T-helper 2 cell treated with Interferon-gamma antibody and Interleukin-4, amounts not matched to agents 100 ng/mL and 5 ng/mL, for 36 hours (primary cell): ENCODE measurements at regions not wholly inside any gene's neighbourhood (a gene's known extent, or its start where the extent isn't known, plus 50 kb on each side); places are given as distances from the start of the nearest gene placed in this dataset.

Experiments
- intact Hi-C: fragments of 100-400 bp; cut with micrococcal nuclease; formaldehyde crosslinking; loops from one replicate; pipeline ENCODE4 v1.15.1; 2023

DNA sequence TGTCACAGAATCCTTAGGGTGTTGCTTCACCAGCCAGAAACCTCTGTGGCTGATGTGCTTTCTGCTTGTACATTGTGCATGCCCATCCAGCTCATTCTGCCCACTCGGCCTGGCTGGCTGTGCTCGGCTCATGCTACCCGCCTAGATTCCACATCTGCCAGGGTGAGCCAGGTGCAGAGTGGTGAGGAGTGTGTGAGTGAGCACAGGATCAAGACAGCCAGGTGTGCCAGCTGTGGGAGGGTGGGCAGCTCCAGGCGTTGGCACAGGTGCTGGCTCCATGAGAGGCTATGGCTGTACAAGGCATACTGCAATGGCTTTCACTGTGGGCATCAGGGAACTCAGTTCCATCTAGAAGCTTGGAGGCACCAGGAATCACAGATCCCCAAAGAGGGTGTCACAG, 1321.8 kb upstream of the CRIM1 start:
- intact Hi-C loops: no loop called here

DNA sequence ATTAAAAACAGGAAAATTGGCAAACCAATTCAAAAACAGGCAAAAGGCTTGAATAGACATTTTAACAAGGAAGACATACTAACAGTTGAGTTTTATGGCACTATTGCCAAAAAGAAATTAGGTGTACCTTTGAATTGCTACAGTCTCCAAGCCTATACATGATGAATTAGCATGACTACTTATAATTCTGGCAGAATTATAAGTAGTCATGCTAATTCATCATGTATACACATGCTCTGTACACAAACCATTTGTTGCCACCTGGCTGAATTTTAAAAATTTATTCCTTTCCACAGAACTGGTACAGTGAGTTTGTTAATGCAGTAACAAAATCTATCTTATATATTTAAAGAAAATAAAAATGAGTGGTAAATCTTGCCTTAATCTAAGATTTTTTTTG, 1332.0 kb upstream of the CRIM1 start:
- intact Hi-C loops: no loop called here

DNA sequence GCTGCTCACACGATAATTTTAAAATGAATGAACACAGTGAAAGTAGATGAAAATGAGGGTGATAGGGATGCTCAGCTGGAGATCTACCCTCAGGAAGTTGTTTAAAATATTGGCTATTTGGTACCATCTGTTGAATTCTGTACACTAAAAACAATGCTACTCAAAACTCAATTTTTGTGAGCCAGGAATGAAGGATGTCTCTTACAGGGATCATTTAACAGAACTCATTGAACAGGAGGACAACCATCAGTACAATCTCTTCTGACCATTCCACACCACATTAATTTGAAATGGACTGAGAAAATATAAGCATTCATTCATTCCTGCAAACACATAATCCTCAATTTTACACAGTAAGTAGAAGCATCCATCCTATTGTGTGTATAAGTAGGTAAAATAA, 1355.1 kb upstream of the CRIM1 start:
- intact Hi-C loops: no loop called here

GRCh38 chr2:34998741-34999140, 1356.8 kb upstream of the CRIM1 start:
- intact Hi-C loops: no loop called here

DNA sequence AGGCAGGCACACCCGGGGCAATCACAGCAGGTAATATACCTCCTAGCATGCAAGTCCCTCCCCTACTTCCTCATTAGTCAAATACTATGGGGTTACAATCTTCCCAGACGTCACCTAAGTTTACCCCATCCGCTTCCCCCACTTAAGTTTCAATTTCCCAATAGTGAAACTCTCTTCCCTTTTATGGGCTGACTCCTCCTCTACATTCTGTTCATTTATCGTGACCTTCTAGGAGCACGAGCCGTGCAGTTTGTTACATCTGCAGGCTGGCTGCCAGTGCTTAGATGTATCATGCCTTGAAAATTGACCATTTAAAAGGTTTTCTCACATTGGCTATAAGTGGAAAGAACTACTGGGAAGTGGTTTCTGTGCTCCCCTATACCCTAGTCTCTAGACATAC, 1357.8 kb upstream of the CRIM1 start:
- intact Hi-C loops: no loop called here

DNA sequence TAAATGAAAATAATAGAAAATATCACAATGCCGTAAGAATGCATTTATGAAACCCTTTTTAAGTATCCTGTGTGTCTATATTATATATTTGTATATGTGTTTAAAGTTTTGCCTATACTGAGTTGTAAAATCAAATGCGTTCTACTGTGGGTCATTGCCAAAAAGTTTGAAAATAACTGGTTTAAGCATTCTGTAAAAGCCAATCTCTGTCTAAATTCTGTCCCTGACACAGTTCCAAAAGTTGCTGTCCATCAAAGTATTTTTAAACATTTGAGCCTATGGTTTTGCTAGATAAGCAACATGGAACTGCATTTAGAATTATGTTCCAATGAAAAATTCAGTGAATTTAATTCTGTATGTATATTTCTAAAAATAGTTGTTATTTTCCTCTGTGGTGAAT, 1360.4 kb upstream of the CRIM1 start:
- intact Hi-C loops: no loop called here

- intact Hi-C loops: no loop called here
Measured at GRCh38 chr2:34991508-34992274, 1363.9 kb upstream of the CRIM1 start.

GRCh38 chr2:34985474-34985873, 1370.1 kb upstream of the CRIM1 start:
- intact Hi-C loops: no loop called here

GRCh38 chr2:34980689-34981088, 1374.9 kb upstream of the CRIM1 start:
- intact Hi-C loops: no loop called here

- intact Hi-C loops: no loop called here
Measured at GRCh38 chr2:34979148-34979547, 1376.4 kb upstream of the CRIM1 start.

DNA sequence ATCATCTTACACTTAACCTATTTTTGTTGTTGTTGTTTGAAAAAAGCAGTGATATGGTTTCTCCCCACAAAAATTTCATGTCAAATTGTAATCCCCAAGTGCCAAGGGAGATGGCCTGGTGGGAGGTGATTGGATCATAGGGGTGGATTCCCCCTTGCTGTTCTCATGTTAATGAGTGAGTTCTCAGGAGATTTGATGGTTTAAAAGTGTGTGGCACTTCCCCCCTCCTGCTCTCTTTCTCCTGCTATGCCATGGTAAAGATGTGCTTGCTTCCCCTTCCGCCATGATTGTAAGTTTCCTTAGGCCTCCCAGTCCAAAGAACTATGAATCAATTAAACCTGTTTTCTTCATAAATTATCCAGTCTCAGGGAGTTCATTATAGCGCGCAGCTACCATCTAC, 1362.7 kb upstream of the FAM98A start:
- intact Hi-C loops: no loop called here

- intact Hi-C loops: no loop called here
Measured at GRCh38 chr2:34954758-34955157, 1355.7 kb upstream of the FAM98A start.

DNA sequence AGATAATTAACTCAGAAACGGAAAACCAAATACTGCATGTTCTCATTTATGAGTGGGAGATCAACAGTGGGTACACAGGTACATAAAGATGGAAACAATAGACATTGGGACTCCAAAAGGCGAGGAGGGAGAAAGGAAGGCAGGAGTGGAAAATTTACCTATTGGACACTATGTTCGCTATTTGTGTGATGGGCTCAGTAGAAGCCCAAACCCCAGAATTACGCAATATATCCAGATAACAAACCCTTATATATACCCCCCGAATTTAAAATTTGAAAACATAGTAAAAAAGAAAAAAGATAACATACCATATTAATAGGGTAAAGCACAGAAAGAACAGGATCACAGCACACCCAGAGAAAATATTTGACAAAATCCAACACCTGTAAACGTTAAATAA, 1351.7 kb upstream of the FAM98A start:
- intact Hi-C loops: no loop called here

GRCh38 chr2:34949316-34949715, 1350.2 kb upstream of the FAM98A start:
- intact Hi-C loops: no loop called here

GRCh38 chr2:34936089-34936488, 1337.0 kb upstream of the FAM98A start:
- intact Hi-C loops: no loop called here

- intact Hi-C loops: no loop called here
Measured at GRCh38 chr2:34912084-34912483, 1313.0 kb upstream of the FAM98A start.

DNA sequence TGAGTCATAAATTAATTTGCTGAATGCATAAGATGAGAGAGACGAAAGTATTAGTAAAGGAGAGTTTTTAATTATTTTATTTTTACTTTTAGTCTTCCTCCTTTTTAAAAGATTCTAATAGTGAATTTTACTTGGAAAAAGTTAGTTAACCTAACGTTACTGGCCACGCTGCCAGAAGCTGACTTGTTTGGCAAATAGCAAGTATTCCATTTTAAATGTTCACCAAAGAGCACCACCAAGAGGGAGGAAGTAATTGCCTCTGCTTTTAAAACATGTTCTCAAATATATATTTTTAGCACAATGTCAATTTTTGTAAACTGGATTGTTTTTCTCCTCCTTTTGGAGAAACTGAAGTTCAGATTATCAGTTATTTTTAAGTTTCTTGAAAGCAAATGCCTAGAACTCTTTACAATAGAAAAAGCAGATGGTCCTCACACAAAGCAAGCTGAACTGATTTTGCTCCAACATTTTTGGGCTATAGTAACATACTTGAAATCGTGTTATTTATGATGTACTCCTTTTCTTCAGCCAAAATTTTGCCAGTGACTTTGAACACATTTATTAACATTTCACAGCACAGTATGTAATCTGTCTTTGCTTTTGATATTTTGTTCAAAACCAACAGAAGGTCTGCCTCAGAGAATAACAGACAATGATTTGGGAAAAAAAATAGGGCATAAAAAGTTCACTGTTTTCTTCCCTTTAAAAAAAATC, 1311.0 kb upstream of the FAM98A start:
- intact Hi-C loops: no loop called here

DNA sequence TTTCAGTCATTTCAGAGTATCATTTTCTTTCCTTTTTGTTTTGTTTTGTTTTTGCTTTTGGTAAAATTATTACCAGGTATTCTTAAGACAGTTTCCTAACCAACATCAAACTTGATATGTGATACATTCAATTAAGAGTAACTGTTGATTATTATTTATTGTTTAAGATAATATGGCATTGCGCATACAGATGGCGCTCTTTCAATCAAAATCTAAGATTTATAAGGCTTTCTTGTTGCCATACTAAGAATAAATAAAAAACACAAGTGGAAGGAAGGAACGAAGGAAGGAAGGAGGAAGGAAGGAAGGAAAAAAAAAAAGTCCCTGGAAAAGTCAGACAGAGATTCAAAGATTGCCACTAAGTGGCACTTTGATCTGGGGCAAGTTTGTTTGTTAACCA, 1308.7 kb upstream of the FAM98A start:
- intact Hi-C loops: no loop called here

DNA sequence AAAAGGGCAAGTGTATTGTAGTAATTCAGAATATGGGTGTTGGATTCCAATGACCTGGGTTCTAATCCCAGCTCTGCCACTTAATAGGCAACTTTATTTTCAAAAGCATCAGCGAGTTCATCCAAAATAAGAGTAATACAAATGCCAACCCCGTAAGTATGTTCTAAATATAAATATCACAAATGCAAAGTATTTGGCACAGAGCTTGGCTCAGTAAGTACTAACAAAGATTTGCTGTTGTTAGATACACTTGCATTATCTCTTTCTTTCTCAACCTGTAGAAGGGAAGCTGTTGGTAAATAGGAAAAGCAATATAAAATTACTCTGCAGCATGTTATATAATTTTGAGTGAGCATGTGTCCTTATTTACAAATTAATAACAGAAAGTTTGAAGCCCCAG, 1302.6 kb upstream of the FAM98A start:
- intact Hi-C loops: no loop called here

GRCh38 chr2:34899079-34899478, 1300.0 kb upstream of the FAM98A start:
- intact Hi-C loops: no loop called here

DNA sequence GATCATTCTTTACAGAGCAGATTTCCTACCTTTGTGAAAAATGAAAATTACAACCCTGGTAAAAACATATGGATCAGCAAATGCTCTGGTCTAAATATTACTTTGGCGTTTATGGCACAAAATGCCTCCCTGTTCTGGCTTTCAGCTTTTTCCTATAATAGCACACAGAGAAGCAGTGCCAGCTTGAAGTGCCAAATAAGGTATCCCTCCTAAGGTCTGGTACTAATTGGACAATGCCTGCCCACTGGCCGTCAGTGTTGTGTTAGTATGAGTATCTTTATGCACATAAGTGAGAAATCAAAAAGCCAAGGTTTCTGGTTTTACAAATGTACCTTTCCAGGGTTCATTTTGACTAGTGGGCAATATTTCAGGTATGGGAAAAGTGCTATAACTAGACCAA, 1293.7 kb upstream of the FAM98A start:
- intact Hi-C loops: no loop called here

DNA sequence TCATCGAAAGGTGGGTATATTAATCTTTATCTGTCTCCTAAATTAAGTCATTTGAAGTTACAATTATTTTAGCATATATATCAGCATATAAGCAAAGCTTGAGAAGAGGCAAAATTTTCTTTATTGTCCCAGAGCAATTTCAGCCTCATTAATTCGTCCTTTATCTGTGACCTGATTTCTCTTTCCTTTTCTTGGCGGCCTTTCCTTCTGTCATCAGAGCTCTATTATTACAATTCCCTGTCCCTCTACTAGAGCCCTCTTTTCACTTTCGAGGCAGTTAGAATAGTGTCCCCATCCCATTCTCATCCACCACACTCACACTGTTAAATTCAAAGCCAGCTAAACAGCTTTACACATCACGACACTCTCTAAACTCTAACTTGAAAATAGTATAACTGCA, 1293.2 kb upstream of the FAM98A start:
- intact Hi-C loops: no loop called here

DNA sequence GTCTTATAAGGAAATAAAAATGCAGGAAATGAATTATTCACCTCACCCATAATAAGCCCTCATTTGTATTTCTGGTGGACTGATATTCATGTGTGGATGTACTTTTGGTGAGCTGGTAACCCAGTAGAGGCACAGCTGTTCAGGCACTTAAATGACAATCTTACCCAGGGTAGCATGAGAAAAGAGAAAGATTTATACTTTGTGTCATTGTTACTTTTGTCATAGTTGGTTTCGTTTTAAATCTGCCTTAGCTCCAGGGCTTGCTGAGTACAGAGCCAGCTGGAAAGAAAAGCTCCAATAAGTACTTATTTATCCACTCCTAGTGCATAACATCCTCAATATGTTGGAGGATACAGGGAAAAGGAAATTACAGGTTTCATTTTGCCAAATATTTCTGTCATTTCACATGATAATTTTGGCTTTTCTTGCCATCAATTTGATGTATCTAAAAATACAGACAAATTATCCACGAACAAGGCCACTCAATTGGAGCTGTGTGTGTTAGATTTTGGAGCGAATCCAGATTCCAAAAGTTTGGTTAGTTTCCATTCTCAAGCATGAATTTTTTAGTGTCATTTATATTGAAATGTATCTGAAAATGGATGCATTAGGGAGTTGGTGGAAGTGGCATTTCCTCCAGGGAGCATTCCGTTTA, 1276.1 kb upstream of the FAM98A start:
- intact Hi-C loops: no loop called here
